ENCODE measurements at regions not wholly inside any gene's neighbourhood (a gene's known extent, or its start where the extent isn't known, plus 50 kb on each side); places are given as distances from the start of the nearest gene placed in this dataset.

DNA sequence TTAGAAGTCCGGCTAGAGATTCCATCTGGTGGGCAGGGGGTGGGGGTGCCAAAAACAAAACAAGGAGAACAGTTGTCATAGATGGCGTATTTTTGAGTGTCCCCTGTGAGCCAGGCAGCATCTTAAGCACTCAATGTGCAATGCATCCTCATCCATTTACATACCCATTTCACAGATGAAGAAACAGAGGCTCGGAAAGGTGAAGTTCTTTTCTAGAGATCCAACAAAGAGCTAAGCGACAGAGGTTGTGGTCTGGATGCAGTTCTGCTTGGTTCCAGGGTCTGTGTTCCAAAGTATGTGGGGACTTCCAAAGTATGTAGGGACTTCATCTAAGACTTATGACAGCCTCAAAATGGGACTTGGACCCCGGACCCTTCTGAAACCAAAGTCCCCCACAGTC lies 277.8 kb downstream of the MN1 start:
- no peak for DNase-seq (ENCODE audit: low read depth)
- H3K4me3 ChIP-seq (ENCODE audit: low read length), result no peak overlapping the region
- TF ChIP-seq, protein P1, sequence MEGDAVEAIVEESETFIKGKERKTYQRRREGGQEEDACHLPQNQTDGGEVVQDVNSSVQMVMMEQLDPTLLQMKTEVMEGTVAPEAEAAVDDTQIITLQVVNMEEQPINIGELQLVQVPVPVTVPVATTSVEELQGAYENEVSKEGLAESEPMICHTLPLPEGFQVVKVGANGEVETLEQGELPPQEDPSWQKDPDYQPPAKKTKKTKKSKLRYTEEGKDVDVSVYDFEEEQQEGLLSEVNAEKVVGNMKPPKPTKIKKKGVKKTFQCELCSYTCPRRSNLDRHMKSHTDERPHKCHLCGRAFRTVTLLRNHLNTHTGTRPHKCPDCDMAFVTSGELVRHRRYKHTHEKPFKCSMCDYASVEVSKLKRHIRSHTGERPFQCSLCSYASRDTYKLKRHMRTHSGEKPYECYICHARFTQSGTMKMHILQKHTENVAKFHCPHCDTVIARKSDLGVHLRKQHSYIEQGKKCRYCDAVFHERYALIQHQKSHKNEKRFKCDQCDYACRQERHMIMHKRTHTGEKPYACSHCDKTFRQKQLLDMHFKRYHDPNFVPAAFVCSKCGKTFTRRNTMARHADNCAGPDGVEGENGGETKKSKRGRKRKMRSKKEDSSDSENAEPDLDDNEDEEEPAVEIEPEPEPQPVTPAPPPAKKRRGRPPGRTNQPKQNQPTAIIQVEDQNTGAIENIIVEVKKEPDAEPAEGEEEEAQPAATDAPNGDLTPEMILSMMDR (conservative IDR thresholded peaks at IDR 0.05; ENCODE audit: low read length), result no peak

DNA sequence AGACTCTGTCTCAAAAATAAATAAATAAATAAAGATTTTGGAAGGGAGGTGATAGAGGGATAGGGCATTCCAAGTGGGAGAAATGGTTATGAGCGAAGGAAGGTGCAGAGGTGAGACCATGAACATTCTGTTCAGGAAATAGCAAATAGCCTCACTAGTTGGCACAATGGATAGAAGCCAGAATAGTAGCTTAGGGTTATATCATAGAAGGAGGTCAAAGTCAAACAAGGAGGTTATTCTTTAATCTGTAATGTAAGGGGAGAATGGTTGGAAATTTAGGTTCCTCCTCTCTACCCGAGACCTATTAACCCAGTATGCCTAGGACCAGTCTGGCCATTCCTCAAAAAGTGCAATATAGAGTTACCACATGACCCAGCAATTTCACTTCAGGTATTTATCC lies 275.8 kb downstream of the MN1 start:
- TF ChIP-seq, protein P1 (conservative IDR thresholded peaks at IDR 0.05; ENCODE audit: low read length), result no peak
- no peak for DNase-seq (ENCODE audit: low read depth)
- no peak overlapping the region for H3K4me3 ChIP-seq (ENCODE audit: low read length)

DNA sequence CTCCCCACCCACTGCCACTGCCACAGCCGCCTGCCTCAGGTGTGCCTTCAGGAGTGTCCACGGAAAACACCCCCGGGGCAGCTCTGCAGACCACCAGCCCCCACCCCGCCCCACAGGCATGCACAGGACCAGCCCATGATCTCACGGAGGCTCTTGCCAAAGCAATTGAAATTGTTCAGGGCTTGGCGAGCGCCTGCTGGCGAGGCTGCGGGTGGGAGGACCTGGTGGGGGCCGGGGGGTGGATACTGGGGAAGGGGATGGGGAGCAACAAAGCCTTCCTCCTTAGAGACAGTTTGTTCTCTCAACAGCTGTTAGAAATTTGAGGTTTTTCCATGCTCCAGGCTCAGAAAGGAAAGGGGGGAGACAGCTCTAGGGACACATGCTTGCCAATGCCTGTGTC lies 274.7 kb downstream of the MN1 start:
- H3K4me3 ChIP-seq (ENCODE audit: low read length), result no peak overlapping the region
- TF ChIP-seq, protein P1 (conservative IDR thresholded peaks at IDR 0.05; ENCODE audit: low read length), result no peak
- no peak for DNase-seq (ENCODE audit: low read depth)

DNA sequence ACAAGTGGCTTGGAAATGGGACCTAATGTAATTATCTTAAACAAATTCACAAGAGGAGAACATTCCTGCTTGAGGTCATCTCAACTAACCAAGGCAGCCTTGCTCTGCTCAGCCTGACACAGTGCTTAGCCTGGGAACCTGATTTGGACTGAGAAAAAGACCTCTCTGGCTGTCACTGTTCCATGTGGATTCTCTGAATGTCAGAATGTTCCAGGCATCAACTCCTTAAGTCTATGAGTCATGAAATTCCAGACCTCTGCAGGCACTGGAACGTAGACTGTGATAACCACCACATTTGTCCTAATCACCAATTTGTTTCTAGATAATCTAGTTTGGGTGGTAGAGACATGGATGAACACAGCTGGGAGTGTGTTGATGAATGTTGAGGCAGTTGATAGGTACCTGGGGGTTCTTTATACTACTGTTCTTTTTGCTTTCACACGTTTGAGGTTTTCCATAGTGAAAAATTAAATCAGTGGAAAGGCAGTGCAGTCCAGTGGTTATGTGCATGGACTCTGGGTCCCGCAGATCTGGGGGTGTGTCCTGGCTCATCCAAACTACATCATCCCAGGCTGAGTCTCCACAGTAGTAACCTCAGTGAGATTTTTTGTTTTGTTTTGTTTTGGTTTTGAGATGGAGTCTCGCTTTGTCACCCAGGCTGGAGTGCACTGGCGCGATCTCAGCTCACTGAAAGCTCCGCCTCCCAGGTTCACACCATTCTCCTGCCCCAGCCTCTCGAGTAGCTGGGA lies 269.6 kb downstream of the MN1 start:
- no peak overlapping the region for H3K4me3 ChIP-seq (ENCODE audit: low read length)
- DNase-seq (ENCODE audit: low read depth), result peak; percentile 87
- TF ChIP-seq, protein P1 (conservative IDR thresholded peaks at IDR 0.05; ENCODE audit: low read length), result no peak

DNA sequence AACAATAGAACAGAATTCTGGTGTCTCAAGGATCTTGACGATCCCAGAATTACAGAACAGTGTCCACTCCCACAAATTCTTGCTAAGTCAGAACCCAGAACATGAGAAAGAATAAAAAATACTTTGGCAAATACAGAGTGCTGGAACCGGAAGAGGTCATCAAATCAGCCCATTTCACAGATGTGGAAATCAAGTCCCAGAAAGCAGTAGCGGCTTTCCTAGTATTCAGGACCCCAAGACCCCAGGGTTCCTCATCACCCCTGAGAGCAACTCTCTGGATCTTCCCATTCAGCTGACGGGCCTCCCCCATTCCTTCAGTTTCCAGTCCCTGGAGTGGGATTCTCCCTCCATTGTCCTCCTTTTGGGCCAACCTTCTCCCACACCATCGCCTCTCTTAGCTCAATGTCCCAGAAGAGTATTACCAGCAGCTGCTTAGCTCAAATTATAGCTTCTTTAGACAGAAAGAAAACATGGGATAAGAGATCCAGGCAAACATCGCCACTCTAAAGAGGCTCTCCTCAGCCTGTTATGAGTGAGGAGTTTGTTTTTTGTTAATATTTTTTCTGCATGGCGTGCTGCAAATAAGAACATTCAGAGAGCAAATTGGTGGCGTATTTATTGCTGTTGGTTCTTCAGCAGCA lies 268.3 kb downstream of the MN1 start:
- no peak overlapping the region for H3K4me3 ChIP-seq (ENCODE audit: low read length)
- TF ChIP-seq, protein P1 (conservative IDR thresholded peaks at IDR 0.05; ENCODE audit: low read length), result no peak
- DNase-seq (ENCODE audit: low read depth), result no peak

DNA sequence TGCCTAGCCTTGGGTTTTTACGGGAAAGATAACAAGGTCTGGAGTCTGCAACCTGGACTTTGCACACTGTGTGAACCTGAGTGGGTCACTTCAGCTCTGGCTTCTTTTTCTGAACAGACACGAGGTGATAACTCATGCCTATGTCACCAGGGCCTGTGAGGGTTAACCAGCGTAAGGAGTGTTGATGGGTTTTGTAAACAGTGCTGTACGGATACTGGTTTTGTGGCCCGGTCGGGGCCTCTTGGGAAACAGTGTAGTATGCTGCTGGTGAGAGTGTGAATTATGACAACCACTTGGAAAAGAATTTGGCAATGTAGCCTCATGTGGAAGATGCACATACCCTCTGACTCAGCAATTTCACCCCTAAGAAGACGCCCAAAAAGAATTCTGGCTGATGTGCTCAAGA lies 266.8 kb downstream of the MN1 start:
- peak; percentile 97 for DNase-seq (ENCODE audit: low read depth)
- TF ChIP-seq, protein P1 (conservative IDR thresholded peaks at IDR 0.05; ENCODE audit: low read length), result no peak
- H3K4me3 ChIP-seq (ENCODE audit: low read length), result no peak overlapping the region

DNA sequence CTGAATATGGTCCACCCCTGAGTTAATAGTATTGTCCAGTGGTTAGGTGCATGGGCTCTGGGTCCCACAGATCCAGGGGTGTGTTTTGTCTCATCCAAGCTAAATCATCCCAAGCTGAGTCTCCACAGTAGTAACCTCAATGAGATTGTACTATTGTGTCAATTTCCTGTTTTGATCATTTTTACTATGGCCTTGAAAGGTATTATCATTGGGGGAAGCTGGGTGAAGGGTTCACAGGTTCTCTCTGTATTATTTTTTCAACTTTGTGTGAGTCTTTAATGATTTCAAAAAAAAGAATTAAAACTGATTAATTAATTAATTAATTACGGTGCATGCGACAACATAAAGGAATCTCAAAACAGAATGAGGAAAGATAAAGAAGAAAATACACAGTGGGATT lies 266.1 kb downstream of the MN1 start:
- H3K4me3 ChIP-seq (ENCODE audit: low read length), result no peak overlapping the region
- no peak for DNase-seq (ENCODE audit: low read depth)
- TF ChIP-seq, protein P1 (conservative IDR thresholded peaks at IDR 0.05; ENCODE audit: low read length), result no peak

All from AG10803 (cell line).